GM12801 (cell line): ENCODE measurements at regions not wholly inside any gene's neighbourhood (a gene's known extent, or its start where the extent isn't known, plus 50 kb on each side); places are given as distances from the start of the nearest gene placed in this dataset.
A peak's percentile ranks its signal among the peaks of the same experiment; 100 is the strongest.

Experiments used
- CTCF ChIP-seq: IDR thresholded peaks from one replicate; pipeline ENCODE4 v1.5.1; 2011; ENCODE audit warnings: control low read depth; ENCODE audit not compliant: insufficient read length; ENCODE audit errors: extremely low read depth

DNA sequence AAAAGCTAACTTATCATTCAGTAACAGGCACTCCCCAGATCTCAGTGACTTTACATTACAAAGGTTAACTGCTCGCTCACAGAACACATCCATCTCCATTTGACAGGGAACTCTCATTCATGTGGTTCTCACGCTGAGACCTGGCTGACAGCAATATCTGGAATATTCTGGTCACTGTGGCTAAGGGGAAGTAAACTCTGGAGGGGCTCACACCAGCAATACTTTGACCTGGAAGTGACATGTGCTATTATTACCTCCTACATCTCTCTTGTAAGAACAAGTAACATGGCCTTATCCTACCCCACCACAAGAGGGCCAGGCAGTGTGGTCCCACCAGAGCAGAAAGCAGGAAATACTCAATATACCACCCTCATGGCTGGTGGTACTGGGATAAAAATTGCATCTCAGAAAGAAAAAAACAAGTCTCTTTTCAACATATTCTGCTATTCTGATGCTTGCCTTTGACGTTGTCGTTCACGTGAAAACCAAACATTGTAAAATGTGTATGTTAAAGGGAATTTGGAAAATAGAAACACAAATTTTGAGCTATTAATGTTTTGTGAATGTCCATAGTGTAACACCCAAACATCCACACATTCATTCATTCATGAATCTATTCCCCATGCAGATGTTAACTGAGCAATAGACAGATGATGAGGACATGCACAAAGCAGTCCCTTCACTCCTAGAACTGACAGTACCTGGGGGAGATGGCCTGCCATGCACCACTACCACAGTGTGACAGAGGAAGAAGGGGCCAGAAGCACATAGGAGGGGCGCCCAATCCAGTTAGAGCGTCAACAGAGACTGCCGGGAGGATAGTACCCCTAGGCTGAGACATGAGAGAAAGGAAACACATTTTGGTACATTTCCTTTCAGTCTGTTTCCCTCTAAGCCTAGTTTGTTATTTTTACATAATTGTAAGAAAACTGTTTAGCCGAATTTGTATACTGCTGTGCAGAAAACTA lies 166.0 kb upstream of the SP4 start:
- peak; percentile 41 for TF ChIP-seq CTCF

DNA sequence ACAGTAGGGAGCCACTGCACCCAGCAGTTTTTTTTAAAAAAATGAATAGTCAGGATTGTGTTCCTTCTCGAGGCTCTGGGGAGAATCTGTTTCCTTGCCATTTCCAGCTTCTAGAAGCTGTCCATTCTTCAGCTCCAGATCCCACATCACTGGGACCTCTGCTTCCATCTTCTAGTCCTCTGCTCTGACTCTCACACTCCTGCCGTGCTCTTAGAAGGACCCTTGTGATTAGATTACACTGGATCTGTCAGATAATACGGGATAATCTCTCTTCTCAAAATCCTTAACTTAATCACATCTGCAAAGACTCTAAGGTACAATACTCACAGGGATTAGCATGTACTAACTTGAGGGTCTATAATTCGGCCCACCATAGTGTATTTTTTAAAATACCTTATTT lies 158.9 kb upstream of the SP4 start:
- no peak for TF ChIP-seq CTCF

GRCh38 chr7:21276471-21277035 lies 151.3 kb upstream of the SP4 start:
- TF ChIP-seq CTCF, result no peak

- no peak for TF ChIP-seq CTCF
Measured at GRCh38 chr7:21278944-21279343, 148.9 kb upstream of the SP4 start.

DNA sequence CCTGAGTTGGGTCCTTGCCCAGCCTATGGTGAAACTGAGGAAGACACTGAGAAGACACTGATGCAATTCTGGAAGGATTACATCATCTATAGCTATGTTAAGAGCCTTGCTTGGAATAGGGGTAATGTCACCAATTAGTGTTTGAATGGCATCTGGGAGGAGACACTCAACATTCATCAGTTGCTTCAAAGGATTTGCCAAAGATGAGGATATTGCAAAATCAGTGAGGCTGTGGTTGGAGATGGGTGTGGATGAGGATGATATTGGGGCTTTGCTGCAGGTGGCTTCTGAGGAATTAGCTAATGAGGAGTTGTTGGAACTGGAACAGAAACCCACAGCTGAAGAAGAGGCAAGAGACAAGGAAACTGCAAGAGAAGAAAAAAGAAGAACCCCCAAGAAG lies 146.7 kb upstream of the SP4 start:
- TF ChIP-seq CTCF, result no peak

- TF ChIP-seq CTCF, result no peak
Measured at GRCh38 chr7:21293771-21294170, 134.1 kb upstream of the SP4 start.

- TF ChIP-seq CTCF, result no peak
Measured at GRCh38 chr7:21299766-21300165, 128.1 kb upstream of the SP4 start.
